MCF 10A (cell line): ENCODE measurements at regions not wholly inside any gene's neighbourhood (a gene's known extent, or its start where the extent isn't known, plus 50 kb on each side); places are given as distances from the start of the nearest gene placed in this dataset.

Source experiments
- BruUV-seq: library from RNA; stranded (reverse); fragments of 400-500 nt; replicated peaks from 2 replicates; lab custom pipeline; 2021; lab: Mats Ljungman, UMichigan
- CTCF ChIA-PET: fragments of 300-600 bp; sonication (Branson Sonifier 250); formaldehyde crosslinking; extraction: SDS; loops from one replicate; lab custom pipeline; 2021; ENCODE audit warnings: antibody characterized with exemption, inconsistent platforms; lab: Yijun Ruan, JAX
- POLR2A ChIA-PET: fragments of 300-600, 350-650 bp; sonication (Branson Sonifier 250); formaldehyde crosslinking; extraction: SDS; loops from one replicate; lab custom pipeline; 2020; ENCODE audit warnings: antibody characterized with exemption, inconsistent platforms; lab: Yijun Ruan, JAX
- DNase-seq: peaks from one replicate; pipeline ENCODE4 v3.0.0-alpha.2; 2018; ENCODE audit not compliant: unreplicated experiment
- H3K27ac Mint-ChIP-seq: one replicate; pipeline ENCODE4 v1.8.0; 2022; ENCODE audit warnings: mild to moderate bottlenecking, low read depth, mixed read lengths; ENCODE audit not compliant: unreplicated experiment
- H3K27me3 Mint-ChIP-seq: one replicate; pipeline ENCODE4 v1.8.0; 2022; ENCODE audit warnings: mixed read lengths; ENCODE audit not compliant: insufficient read depth, unreplicated experiment
- H3K36me3 Mint-ChIP-seq: one replicate; pipeline ENCODE4 v1.8.0; 2022; ENCODE audit warnings: mild to moderate bottlenecking, moderate library complexity, mixed read lengths; ENCODE audit not compliant: insufficient read depth, unreplicated experiment
- H3K4me1 Mint-ChIP-seq: one replicate; pipeline ENCODE4 v1.8.0; 2022; ENCODE audit warnings: mixed read lengths; ENCODE audit not compliant: insufficient read depth, unreplicated experiment
- H3K4me3 Mint-ChIP-seq: one replicate; pipeline ENCODE4 v1.8.0; 2022; ENCODE audit warnings: mild to moderate bottlenecking, moderate library complexity, mixed read lengths; ENCODE audit not compliant: unreplicated experiment
- H3K9me3 Mint-ChIP-seq: one replicate; pipeline ENCODE4 v1.8.0; 2022; ENCODE audit warnings: mixed read lengths; ENCODE audit not compliant: unreplicated experiment
- CTCF ChIP-seq: fragments of 200-600 bp; IDR thresholded peaks from one replicate; pipeline ENCODE4 v1.8.0; 2022; ENCODE audit warnings: antibody characterized with exemption, mild to moderate bottlenecking; ENCODE audit not compliant: unreplicated experiment
- intact Hi-C: fragments of 100-400 bp; cut with micrococcal nuclease; formaldehyde crosslinking; loops from 2 replicates; pipeline ENCODE4 v1.14.1; 2022

- no peak overlapping the region for H3K27ac Mint-ChIP-seq
- H3K9me3 Mint-ChIP-seq: peaks cover 12% of the 10 kb centered on the region
- TF ChIP-seq CTCF: no peak
- H3K27me3 Mint-ChIP-seq: no peaks in the 10 kb centered on the region
- H3K36me3 Mint-ChIP-seq: no peaks in the 10 kb centered on the region
- H3K4me1 Mint-ChIP-seq: no peaks in the 10 kb centered on the region
- intact Hi-C loops: no loop called here
- BruUV-seq: no TSS peak
- CTCF ChIA-PET: no interaction called here
- no peak for DNase-seq
- POLR2A ChIA-PET: no interaction called here
- H3K4me3 Mint-ChIP-seq: no peak overlapping the region
These were observed 589.2 kb downstream of the BRD1 start for GRCh38 chr22:49238181-49239141.

DNA sequence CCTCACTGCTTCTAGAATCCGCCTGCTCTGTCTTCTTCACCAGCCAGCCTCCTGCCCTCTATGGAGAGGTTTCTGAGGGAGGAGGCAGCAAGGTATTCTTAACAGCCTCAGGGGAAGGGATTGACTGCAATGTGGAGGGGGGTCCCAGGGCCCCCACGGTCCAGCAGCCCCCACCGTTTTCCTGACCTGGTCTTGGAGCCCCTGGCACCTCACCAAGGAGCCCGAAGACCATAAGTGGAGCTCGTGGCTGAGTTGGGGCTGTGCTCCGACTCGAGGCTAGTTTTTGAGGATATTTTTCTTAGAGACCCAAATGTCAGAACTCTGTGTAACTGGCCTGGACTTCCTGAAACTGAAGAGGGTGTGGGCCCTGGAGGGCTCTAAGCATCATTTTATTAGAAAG lies 590.0 kb downstream of the BRD1 start:
- no peak overlapping the region for H3K4me3 Mint-ChIP-seq

DNA sequence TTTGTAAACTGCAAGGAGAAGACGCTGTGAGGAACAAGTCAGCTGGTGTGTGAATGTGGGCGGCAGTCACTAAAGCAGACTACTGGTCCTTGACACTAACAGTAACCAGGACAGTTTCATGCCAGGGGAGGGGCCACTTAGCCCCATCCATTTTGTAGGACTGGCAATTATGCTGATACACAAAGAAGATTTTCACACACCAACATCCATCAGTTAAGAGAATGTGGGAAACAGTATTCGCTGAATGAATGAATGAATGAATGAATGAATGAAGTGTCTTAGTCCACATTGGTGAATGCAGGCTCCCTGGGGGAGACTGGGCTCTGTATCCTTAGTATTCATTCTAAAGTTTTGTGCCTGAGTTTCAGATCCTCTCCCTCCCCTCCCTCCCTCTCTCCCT lies 590.4 kb downstream of the BRD1 start:
- ChIA-PET POLR2A (no interaction called here), CTCF (no interaction called here)
- H3K36me3 Mint-ChIP-seq: no peaks in the 10 kb centered on the region
- H3K27ac Mint-ChIP-seq: no peak overlapping the region
- H3K27me3 Mint-ChIP-seq: no peaks in the 10 kb centered on the region
- H3K4me1 Mint-ChIP-seq: no peaks in the 10 kb centered on the region
- no peak for TF ChIP-seq CTCF
- H3K9me3 Mint-ChIP-seq: peaks cover under 1% of the 10 kb centered on the region
- no peak overlapping the region for H3K4me3 Mint-ChIP-seq
- BruUV-seq: no TSS peak
- intact Hi-C loops: no loop called here
- DNase-seq: no peak

More for the DNA sequence above, 590.0 kb downstream of the BRD1 start:
- Mint-ChIP-seq H3K9me3 (peaks cover 4% of the 10 kb centered on the region), H3K27ac (no peak overlapping the region), H3K27me3 (no peaks in the 10 kb centered on the region), H3K36me3 (no peaks in the 10 kb centered on the region), H3K4me1 (no peaks in the 10 kb centered on the region)
- TF ChIP-seq CTCF: no peak
- POLR2A ChIA-PET: no interaction called here
- DNase-seq: no peak
- BruUV-seq: no TSS peak
- intact Hi-C loops: no loop called here
- CTCF ChIA-PET: no interaction called here

- Mint-ChIP-seq H3K27ac (no peak overlapping the region), H3K4me1 (no peaks in the 10 kb centered on the region), H3K9me3 (peaks cover under 1% of the 10 kb centered on the region), H3K4me3 (no peak overlapping the region), H3K36me3 (no peaks in the 10 kb centered on the region), H3K27me3 (no peaks in the 10 kb centered on the region)
- CTCF ChIA-PET: no interaction called here
- POLR2A ChIA-PET: no interaction called here
- intact Hi-C loops: no loop called here
- no TSS peak for BruUV-seq
- DNase-seq: no peak
- no peak for TF ChIP-seq CTCF
These were observed 591.1 kb downstream of the BRD1 start for GRCh38 chr22:49236541-49237075.
